Duodenal mucosa (tissue), 2 donors: ENCODE measurements at regions not wholly inside any gene's neighbourhood (a gene's known extent, or its start where the extent isn't known, plus 50 kb on each side); places are given as distances from the start of the nearest gene placed in this dataset.

Experiments
- H3K27ac ChIP-seq: one replicate; pipeline ENCODE4 v1.7.0; 2013; ENCODE audit warnings: low read depth, low read length
- H3K27me3 ChIP-seq, 2 donors: one replicate each; pipeline ENCODE4 v1.7.0; 2013; ENCODE audit warnings: low read length in 2 of 2, control low read depth in 1 of 2; ENCODE audit not compliant: insufficient read depth in 2 of 2, control insufficient read depth in 1 of 2
- H3K36me3 ChIP-seq, 2 donors: one replicate each; pipeline ENCODE4 v1.7.0; 2013; ENCODE audit warnings: low read length in 2 of 2, control low read depth in 1 of 2; ENCODE audit not compliant: insufficient read depth in 2 of 2, control insufficient read depth in 1 of 2
- H3K4me1 ChIP-seq, 2 donors: one replicate each; pipeline ENCODE4 v1.7.0; 2013; ENCODE audit warnings: low read length in 2 of 2, control low read depth in 1 of 2; ENCODE audit not compliant: insufficient read depth in 2 of 2, control insufficient read depth in 1 of 2
- H3K4me3 ChIP-seq, 2 donors: one replicate each; pipeline ENCODE4 v1.7.0; 2013; ENCODE audit warnings: low read length in 2 of 2, low read depth in 1 of 2
- H3K9ac ChIP-seq, 2 donors: one replicate each; pipeline ENCODE4 v1.7.0; 2013; ENCODE audit warnings: low read length in 2 of 2, low read depth in 1 of 2
- H3K9me3 ChIP-seq, 2 donors: one replicate each; pipeline ENCODE4 v1.7.0; 2013; ENCODE audit warnings: low read length in 2 of 2, control low read depth in 1 of 2; ENCODE audit not compliant: control insufficient read depth in 1 of 2

GRCh38 chr1:228876187-228876586 lies 140.9 kb downstream of the RHOU start:
- Histone ChIP-seq H3K27ac (no peak overlapping the region), H3K27me3 (no peaks in the 10 kb centered on the region), H3K4me1 (peaks cover 0 to 10% of the 10 kb centered on the region in 2 donors)

GRCh38 chr1:228879164-228879563 lies 143.9 kb downstream of the RHOU start:
- Histone ChIP-seq H3K27me3 (no peaks in the 10 kb centered on the region), H3K9me3 (peaks cover 0 to 1% of the 10 kb centered on the region in 2 donors), H3K36me3 (no peaks in the 10 kb centered on the region), H3K9ac (no peak overlapping the region), H3K4me3 (no peak overlapping the region), H3K27ac (no peak overlapping the region), H3K4me1 (peaks cover 0 to 4% of the 10 kb centered on the region in 2 donors)

More at GRCh38 chr1:228876187-228876586, 140.9 kb downstream of the RHOU start:
- Histone ChIP-seq H3K36me3 (no peaks in the 10 kb centered on the region), H3K9ac (no peak overlapping the region), H3K9me3 (no peaks in the 10 kb centered on the region), H3K4me3 (no peak overlapping the region)

- Histone ChIP-seq H3K27ac (no peak overlapping the region), H3K9me3 (peaks cover 0 to 4% of the 10 kb centered on the region in 2 donors), H3K36me3 (no peaks in the 10 kb centered on the region), H3K9ac (no peak overlapping the region), H3K4me1 (no peaks in the 10 kb centered on the region), H3K4me3 (no peak overlapping the region), H3K27me3 (no peaks in the 10 kb centered on the region)
These were observed 146.9 kb downstream of the RHOU start for GRCh38 chr1:228882041-228882770.

GRCh38 chr1:228882771-228883450 lies 147.6 kb downstream of the RHOU start:
- no peak overlapping the region for H3K9ac ChIP-seq
- no peaks in the 10 kb centered on the region for H3K4me1 ChIP-seq
- peaks cover 0 to 4% of the 10 kb centered on the region in 2 donors for H3K9me3 ChIP-seq
- H3K27me3 ChIP-seq = no peaks in the 10 kb centered on the region
- H3K36me3 ChIP-seq = no peaks in the 10 kb centered on the region
- H3K4me3 ChIP-seq = no peak overlapping the region
- no peak overlapping the region for H3K27ac ChIP-seq

GRCh38 chr1:228883535-228883934 lies 148.3 kb downstream of the RHOU start:
- H3K36me3 ChIP-seq = no peaks in the 10 kb centered on the region
- H3K27ac ChIP-seq = no peak overlapping the region
- peaks cover 0 to 4% of the 10 kb centered on the region in 2 donors for H3K9me3 ChIP-seq
- no peaks in the 10 kb centered on the region for H3K4me1 ChIP-seq
- H3K9ac ChIP-seq = no peak overlapping the region
- H3K27me3 ChIP-seq = no peaks in the 10 kb centered on the region
- H3K4me3 ChIP-seq = no peak overlapping the region

GRCh38 chr1:228884196-228884595 lies 148.9 kb downstream of the RHOU start:
- Histone ChIP-seq H3K36me3 (no peaks in the 10 kb centered on the region), H3K27ac (no peak overlapping the region), H3K9me3 (peaks cover 0 to 4% of the 10 kb centered on the region in 2 donors), H3K4me3 (no peak overlapping the region), H3K27me3 (no peaks in the 10 kb centered on the region), H3K4me1 (no peaks in the 10 kb centered on the region), H3K9ac (no peak overlapping the region)

- Histone ChIP-seq H3K9me3 (peaks cover 0 to 4% of the 10 kb centered on the region in 2 donors), H3K9ac (no peak overlapping the region), H3K27me3 (no peaks in the 10 kb centered on the region), H3K27ac (no peak overlapping the region), H3K36me3 (no peaks in the 10 kb centered on the region), H3K4me3 (no peak overlapping the region), H3K4me1 (no peaks in the 10 kb centered on the region)
These were observed 149.6 kb downstream of the RHOU start for GRCh38 chr1:228884615-228885566.

- Histone ChIP-seq H3K4me3 (no peak overlapping the region), H3K9ac (no peak overlapping the region), H3K36me3 (no peaks in the 10 kb centered on the region), H3K27ac (no peak overlapping the region), H3K9me3 (peaks cover 0 to 4% of the 10 kb centered on the region in 2 donors), H3K4me1 (no peaks in the 10 kb centered on the region), H3K27me3 (no peaks in the 10 kb centered on the region)
These were observed 150.6 kb downstream of the RHOU start for GRCh38 chr1:228885845-228886244.

GRCh38 chr1:228887101-228887500 lies 151.8 kb downstream of the RHOU start:
- H3K4me3 ChIP-seq = no peak overlapping the region
- H3K36me3 ChIP-seq = no peaks in the 10 kb centered on the region
- H3K27me3 ChIP-seq = no peaks in the 10 kb centered on the region
- peaks cover 0 to 4% of the 10 kb centered on the region in 2 donors for H3K9me3 ChIP-seq
- H3K4me1 ChIP-seq = no peaks in the 10 kb centered on the region
- no peak overlapping the region for H3K9ac ChIP-seq
- no peak overlapping the region for H3K27ac ChIP-seq
